Lower leg skin (tissue), 4 donors: ENCODE measurements at regions not wholly inside any gene's neighbourhood (a gene's known extent, or its start where the extent isn't known, plus 50 kb on each side); places are given as distances from the start of the nearest gene placed in this dataset.

ENCODE experiments used
- DNase-seq, 2 donors: peaks; one replicate each; pipeline ENCODE4 v3.0.0-alpha.2; 2019; ENCODE audit warnings: low spot score in 2 of 2
- H3K4me3 ChIP-seq: fragments of 200-600 bp; sonication (generic); 2 replicates; pipeline ENCODE4 v1.5.1; 2017; ENCODE audit warnings: mild to moderate bottlenecking, low read depth; ENCODE audit not compliant: poor library complexity, severe bottlenecking
- POLR2A ChIP-seq, 2 donors: fragments of 450-650 bp; IDR thresholded peaks; one replicate each; pipeline ENCODE4 v1.6.1; 2016 to 2017; ENCODE audit warnings: antibody characterized with exemption in 2 of 2, mild to moderate bottlenecking in 1 of 2, moderate library complexity in 1 of 2
- WGBS, 2 donors: methylation state at CpG; one replicate each; pipeline ENCODE4 v1.1.5; 2018; 5-methylcytosine and 5-hydroxymethylcytosine counted together
- intact Hi-C: fragments of 100-400 bp; cut with DNase I; formaldehyde crosslinking; loops from one replicate; pipeline ENCODE4 v1.15.0; 2023; ENCODE audit warnings: low total_unique reads
- TF ChIP-seq, protein P1 (sequence below), 3 donors: fragments of 450-650 bp; IDR thresholded peaks; one replicate each; pipeline ENCODE4 v1.5.1; 2016; ENCODE audit warnings: antibody characterized with exemption in 3 of 3, mild to moderate bottlenecking in 3 of 3, moderate library complexity in 2 of 3

DNA sequence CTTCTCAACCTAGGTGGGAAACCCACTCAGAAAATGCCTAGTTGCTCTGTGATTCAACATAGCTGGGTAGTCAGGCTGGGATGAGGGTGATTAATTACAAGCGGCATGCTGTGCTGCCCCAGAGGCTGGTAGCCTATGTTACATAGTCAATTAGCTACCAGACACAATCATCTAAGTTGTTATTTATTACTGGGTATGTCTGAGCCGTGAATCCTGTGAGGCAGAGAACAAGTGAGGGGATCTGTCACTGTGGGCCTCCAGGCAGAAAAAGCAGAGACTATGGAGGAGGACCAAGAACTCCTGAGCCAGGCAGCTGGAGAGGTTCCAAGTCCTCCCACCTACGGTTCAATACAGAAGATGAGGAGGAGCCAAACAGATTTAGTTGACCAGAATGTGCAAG, 186.6 kb upstream of the BDNF start:
- 26 to 49% methylated on average over 3 of the region's 3 CpGs for WGBS, 2 donors
- intact Hi-C loops = no loop called here
- TF ChIP-seq, protein P1, sequence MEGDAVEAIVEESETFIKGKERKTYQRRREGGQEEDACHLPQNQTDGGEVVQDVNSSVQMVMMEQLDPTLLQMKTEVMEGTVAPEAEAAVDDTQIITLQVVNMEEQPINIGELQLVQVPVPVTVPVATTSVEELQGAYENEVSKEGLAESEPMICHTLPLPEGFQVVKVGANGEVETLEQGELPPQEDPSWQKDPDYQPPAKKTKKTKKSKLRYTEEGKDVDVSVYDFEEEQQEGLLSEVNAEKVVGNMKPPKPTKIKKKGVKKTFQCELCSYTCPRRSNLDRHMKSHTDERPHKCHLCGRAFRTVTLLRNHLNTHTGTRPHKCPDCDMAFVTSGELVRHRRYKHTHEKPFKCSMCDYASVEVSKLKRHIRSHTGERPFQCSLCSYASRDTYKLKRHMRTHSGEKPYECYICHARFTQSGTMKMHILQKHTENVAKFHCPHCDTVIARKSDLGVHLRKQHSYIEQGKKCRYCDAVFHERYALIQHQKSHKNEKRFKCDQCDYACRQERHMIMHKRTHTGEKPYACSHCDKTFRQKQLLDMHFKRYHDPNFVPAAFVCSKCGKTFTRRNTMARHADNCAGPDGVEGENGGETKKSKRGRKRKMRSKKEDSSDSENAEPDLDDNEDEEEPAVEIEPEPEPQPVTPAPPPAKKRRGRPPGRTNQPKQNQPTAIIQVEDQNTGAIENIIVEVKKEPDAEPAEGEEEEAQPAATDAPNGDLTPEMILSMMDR (IDR thresholded peaks at IDR 0.05) = no peak
- TF ChIP-seq POLR2A (IDR thresholded peaks at IDR 0.05) = no peak
- DNase-seq = no peak
- no peak overlapping the region for H3K4me3 ChIP-seq

DNA sequence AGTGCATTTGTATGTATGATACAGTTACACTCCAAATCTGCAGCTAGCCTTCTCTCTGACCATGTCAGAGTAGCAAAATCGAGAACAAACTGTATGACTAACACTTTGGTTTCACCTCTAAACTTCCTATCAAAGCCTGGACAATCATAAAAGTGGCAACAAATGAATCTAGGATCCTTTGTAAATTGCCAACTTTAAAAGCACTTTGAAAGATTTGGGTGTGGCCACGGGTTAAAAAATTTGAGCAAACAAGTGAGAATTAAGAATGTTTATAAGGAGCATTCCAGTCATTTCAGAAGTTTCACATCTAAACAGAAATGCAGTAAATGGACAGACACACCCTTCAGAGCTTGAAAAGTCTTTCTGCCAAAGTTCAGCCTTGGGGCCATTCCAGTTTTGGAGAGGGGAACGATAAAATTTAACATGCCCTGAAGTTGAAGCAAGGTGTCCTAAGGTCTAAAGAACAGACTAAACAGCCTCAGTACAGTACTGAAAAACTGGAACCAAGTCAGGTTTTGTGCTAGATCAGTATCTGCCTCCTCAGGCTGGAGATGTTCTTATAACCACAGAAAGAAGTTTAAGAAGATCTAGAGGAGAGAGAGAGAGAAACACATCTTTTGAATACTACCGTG, 181.9 kb upstream of the BDNF start:
- TF ChIP-seq POLR2A (IDR thresholded peaks at IDR 0.05) = no peak
- intact Hi-C loops = no loop called here
- WGBS, 2 donors = 55 to 66% methylated on average over 4 of the region's 4 CpGs

DNA sequence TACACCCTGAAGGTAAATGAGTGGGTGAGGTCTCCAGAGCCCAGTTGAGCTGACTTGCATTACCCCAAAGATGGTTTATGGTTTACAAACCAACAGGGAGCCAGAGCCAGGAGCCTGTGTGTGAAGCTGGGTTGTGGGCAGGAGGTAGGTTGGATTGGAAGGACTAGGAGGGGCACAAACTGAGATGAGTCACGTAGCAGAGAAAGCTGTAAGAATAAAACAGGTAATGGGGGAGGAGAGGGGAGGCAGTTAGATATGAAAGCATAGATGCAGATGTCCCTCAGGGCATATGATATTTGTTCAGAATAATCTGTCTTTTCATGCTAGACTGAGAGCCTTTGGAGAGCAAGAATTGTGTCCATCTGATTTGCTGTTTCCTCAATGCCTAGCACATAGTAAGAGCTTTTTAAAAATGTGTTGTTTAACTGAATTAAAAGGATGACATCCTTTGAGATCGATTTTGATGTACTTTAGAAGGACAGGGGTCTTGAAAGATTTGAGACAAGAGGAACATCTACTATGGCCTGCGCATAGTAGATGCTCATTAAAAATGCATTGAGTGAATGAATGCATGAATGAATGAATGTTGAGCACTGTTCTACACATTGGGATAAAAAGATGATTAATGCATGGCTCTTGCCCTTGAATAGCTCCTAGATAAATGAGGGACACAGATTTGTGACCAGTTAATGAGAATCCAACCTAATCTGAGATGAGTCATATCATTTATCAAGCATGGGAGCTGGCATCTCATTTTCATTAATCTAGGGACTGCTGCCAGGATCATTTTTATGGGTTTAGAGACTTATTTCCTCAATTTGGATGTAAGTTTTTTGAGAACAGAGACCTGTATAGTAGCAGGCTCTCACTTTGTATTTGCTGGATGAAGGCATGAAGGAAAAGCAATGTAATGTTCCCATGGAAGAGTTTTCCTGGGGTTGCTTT, 175.8 kb upstream of the BDNF start:
- H3K4me3 ChIP-seq = no peak overlapping the region
- WGBS, 2 donors = 60 to 70% methylated on average over 3 of the region's 3 CpGs
- no peak for TF ChIP-seq POLR2A (IDR thresholded peaks at IDR 0.05)
- TF ChIP-seq, protein P1 (IDR thresholded peaks at IDR 0.05) = no peak
- DNase-seq = no peak
- intact Hi-C loops = no loop called here

More for the DNA sequence above, 181.9 kb upstream of the BDNF start:
- H3K4me3 ChIP-seq = no peak overlapping the region
- DNase-seq = no peak

DNA sequence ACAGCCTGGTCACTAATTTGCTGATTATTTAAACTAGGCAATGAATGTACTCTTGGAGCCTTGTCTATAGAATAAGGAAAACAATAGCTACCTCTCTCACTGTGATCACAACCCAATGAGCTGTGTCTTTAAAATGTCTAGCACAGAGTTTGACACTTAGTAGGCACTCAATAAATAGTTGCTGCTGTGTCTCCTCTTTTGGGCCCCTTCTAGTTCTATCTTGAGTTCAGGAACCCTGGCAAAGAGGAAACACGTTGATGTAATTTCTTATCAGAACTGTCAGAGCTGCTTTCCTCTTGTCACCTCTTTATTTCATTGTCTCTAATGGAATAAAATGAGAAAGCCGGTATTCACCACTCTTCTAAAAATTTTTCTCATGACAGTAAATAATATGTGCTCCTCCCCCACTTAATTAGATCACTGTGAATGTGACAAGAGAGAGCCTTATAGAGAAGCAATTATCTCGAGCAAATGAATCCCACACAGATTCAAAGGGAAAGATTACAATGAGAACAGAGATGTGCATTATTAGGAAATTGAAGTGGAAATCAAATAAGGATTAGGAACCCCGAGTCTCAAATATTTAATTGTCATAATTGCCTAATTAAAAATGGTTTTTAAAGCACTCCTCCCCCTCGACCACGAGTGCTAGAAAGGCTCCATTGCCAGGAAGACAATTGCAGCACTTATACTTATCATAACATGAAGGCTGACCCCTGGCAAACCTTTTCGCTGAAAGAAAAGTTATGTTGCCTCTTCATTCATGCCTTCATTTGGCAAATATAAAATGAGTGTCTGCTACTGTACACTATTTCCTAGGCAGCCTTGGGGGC, 175.0 kb upstream of the BDNF start:
- 40 to 45% methylated on average over 7 of the region's 7 CpGs for whole genome bisulfite sequencing, 2 donors
- no peak for TF ChIP-seq POLR2A (IDR thresholded peaks at IDR 0.05)
- TF ChIP-seq, protein P1 (IDR thresholded peaks at IDR 0.05) = no peak
- intact Hi-C loops = no loop called here
- no peak for DNase-seq
- H3K4me3 ChIP-seq = no peak overlapping the region

DNA sequence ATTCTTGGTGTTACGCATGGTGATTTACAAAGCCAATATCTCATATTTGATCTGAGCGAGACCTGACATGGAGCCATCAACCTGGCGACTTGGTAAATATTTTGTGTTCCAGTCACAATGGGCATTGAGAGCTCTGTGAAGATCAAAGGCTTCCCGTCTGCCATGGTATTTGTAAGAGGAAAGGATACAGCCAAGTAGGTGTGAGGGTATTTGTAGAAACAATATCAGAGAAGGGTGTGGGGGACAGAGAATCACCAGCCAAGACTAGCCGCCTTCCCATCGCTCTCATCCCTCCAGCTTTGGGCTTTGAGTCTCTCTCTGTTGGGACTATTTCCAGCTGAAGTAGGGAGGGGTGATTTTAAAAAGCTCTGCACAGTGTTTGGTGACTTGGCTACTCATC, 173.4 kb upstream of the BDNF start:
- intact Hi-C loops = no loop called here
- WGBS, 2 donors = 66 to 69% methylated on average over 6 of the region's 6 CpGs
- TF ChIP-seq, protein P1 (IDR thresholded peaks at IDR 0.05) = no peak
- no peak for DNase-seq
- no peak overlapping the region for H3K4me3 ChIP-seq

DNA sequence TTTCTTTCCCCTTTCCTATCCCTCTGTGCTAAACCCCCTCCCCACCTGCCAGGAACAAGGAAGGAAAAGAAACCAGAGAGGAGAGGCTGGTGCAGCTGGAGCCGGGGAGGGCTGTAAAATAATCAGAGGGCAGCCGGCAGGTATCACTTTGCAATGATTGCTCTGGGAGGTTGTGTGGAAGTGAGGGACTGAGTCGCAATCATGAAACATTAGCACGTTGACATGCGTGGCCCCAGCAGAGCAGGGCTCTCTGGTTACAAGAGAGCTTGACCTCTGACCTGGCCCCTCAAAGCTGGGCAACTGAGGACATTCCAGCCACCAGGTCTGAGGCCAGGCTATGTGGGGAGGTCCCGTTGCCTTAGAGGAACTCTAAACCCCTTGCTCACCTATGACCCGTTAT, 170.8 kb upstream of the BDNF start:
- TF ChIP-seq POLR2A (IDR thresholded peaks at IDR 0.05) = no peak
- TF ChIP-seq, protein P1 (IDR thresholded peaks at IDR 0.05) = no peak
- H3K4me3 ChIP-seq = no peak overlapping the region
- DNase-seq = no peak
- WGBS, 2 donors = 34 to 38% methylated on average over 7 of the region's 7 CpGs
- intact Hi-C loops = no loop called here
